ENCODE measurements at regions not wholly inside any gene's neighbourhood (a gene's known extent, or its start where the extent isn't known, plus 50 kb on each side); places are given as distances from the start of the nearest gene placed in this dataset.

DNA sequence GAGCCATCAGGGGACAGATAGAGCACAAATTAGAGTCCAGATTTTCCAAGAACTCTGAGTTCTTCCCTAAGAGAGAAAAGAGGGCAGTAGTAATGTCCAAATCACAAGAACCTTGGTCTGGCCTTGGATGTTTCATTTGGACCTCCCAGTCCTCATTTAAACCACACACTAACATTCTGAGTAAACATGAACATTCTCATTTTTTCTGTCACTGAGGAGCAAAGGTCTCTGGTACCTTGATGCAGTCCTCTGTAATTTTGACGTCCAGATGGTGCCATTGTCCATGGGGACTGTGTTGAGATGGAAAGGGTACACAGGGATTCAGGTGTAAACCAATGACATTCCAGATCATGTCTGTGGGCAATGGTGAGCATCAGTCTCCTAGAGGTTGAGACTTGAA, 225.4 kb upstream of the PHYHIPL start:
- H3K9me3 Mint-ChIP-seq: no peaks in the 10 kb centered on the region
- H3K4me1 Mint-ChIP-seq (ENCODE audit: low read depth): peaks cover 36% of the 10 kb centered on the region
- DNase-seq: no peak

DNA sequence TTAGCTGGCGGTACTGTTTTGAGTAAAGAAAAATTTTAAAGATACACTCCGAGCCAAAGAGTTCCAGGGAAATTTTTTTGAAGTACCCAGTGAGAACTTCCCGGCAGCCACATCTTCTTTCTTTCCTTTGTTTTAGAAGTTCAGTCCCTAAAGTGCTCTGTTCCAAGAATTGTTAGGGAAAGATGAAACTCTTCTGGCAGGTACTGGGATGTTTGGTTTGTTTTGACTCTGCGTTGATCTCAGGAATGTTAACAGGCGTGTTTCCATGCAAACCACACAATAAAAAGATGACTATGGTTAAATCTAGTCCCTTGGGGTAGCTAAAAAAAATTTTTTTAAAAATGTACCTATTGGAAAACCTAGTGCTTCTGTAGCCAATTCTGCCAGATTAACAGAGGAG, 224.7 kb upstream of the PHYHIPL start:
- DNase-seq: peak; percentile 46
- Mint-ChIP-seq H3K27ac (peak overlapping the region; percentile 60; the same call in 1 of the 2 replicates), H3K4me3 (no peak overlapping the region), H3K36me3 (ENCODE audit: low read depth) (no peaks in the 10 kb centered on the region), H3K4me1 (ENCODE audit: low read depth) (peaks cover 42% of the 10 kb centered on the region), H3K9me3 (no peaks in the 10 kb centered on the region), H3K27me3 (ENCODE audit: insufficient read depth) (peaks cover 1% of the 10 kb centered on the region; the same call in 1 of the 2 replicates)
- TF ChIP-seq CTCF (IDR thresholded peaks at IDR 0.05): no peak

More for the DNA sequence above, 225.4 kb upstream of the PHYHIPL start:
- Mint-ChIP-seq H3K27ac (no peak overlapping the region; the same call in none of the 2 replicates), H3K27me3 (ENCODE audit: insufficient read depth) (no peaks in the 10 kb centered on the region; the same call in 1 of the 2 replicates), H3K36me3 (ENCODE audit: low read depth) (no peaks in the 10 kb centered on the region), H3K4me3 (peak overlapping the region; percentile 29)
- TF ChIP-seq CTCF (IDR thresholded peaks at IDR 0.05): no peak

GRCh38 chr10:58952162-58952601, 224.3 kb upstream of the PHYHIPL start:
- DNase-seq: no peak
- peak overlapping the region; percentile 60 for H3K27ac Mint-ChIP-seq
- TF ChIP-seq CTCF (IDR thresholded peaks at IDR 0.05): no peak
- peaks cover 1% of the 10 kb centered on the region; the same call in 1 of the 2 replicates for H3K27me3 Mint-ChIP-seq (ENCODE audit: insufficient read depth)
- H3K36me3 Mint-ChIP-seq (ENCODE audit: low read depth): no peaks in the 10 kb centered on the region
- H3K4me3 Mint-ChIP-seq: peak overlapping the region; percentile 29
- peaks cover 47% of the 10 kb centered on the region for H3K4me1 Mint-ChIP-seq (ENCODE audit: low read depth)
- H3K9me3 Mint-ChIP-seq: no peaks in the 10 kb centered on the region

- Mint-ChIP-seq H3K4me3 (peak overlapping the region; percentile 29; the same call in 1 of the 2 replicates), H3K27me3 (ENCODE audit: insufficient read depth) (peaks cover 1% of the 10 kb centered on the region; the same call in 1 of the 2 replicates), H3K27ac (no peak overlapping the region), H3K9me3 (no peaks in the 10 kb centered on the region), H3K36me3 (ENCODE audit: low read depth) (no peaks in the 10 kb centered on the region), H3K4me1 (ENCODE audit: low read depth) (peaks cover 50% of the 10 kb centered on the region)
- TF ChIP-seq CTCF (IDR thresholded peaks at IDR 0.05): peak; percentile 91
- peak; percentile 43 for DNase-seq
Measured at GRCh38 chr10:58952747-58953466, 223.5 kb upstream of the PHYHIPL start.

DNA sequence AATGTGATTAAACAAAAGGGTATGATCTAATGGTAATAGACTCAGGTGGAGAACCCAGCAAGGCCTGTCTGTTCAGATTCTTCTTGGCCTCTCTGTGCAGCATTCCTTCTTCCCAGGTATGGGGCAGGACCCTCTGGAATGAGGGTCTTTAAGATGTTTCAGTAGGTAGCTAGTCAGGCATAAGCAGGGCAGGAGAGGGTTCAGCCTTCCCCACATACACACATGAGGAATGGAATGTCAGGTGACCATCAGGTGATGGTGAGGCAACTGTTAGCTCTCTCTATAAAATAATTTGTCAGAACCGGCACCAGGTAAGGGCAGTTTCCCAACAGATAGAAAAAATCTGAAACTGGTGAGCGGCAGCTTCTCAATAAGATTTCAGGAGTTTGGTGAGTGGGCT, 222.3 kb upstream of the PHYHIPL start:
- DNase-seq: no peak
- H3K27me3 Mint-ChIP-seq (ENCODE audit: insufficient read depth): peaks cover 6% of the 10 kb centered on the region
- H3K36me3 Mint-ChIP-seq (ENCODE audit: low read depth): no peaks in the 10 kb centered on the region
- no peak overlapping the region for H3K4me3 Mint-ChIP-seq
- H3K27ac Mint-ChIP-seq: no peak overlapping the region
- peaks cover 50% of the 10 kb centered on the region for H3K4me1 Mint-ChIP-seq (ENCODE audit: low read depth)
- no peaks in the 10 kb centered on the region for H3K9me3 Mint-ChIP-seq
- TF ChIP-seq CTCF (IDR thresholded peaks at IDR 0.05): no peak

Measured in HFFc6 (cell line).